WTC11 (cell line): ENCODE measurements at regions not wholly inside any gene's neighbourhood (a gene's known extent, or its start where the extent isn't known, plus 50 kb on each side); places are given as distances from the start of the nearest gene placed in this dataset.

Experiments
- AFF4 ChIP-seq: sonication (generic); formaldehyde crosslinking; IDR thresholded peaks from 2 replicates; pipeline ENCODE4 v1.8.1; 2023; ENCODE audit warnings: mild to moderate bottlenecking, missing genetic modification reagents, borderline replicate concordance
- MAX ChIP-seq: sonication (generic); formaldehyde crosslinking; IDR thresholded peaks from 2 replicates; pipeline ENCODE4 v1.8.0; 2022; ENCODE audit warnings: mild to moderate bottlenecking, missing genetic modification reagents

- TF ChIP-seq AFF4 (CRISPR knock-in tag) = no peak
- TF ChIP-seq MAX (CRISPR knock-in tag) = no peak
These were observed 65.8 kb downstream of the MYL3 start for GRCh38 chr3:46797486-46797885.
